ENCODE measurements at regions not wholly inside any gene's neighbourhood (a gene's known extent, or its start where the extent isn't known, plus 50 kb on each side); places are given as distances from the start of the nearest gene placed in this dataset.

GRCh38 chr3:127077068-127077467 is 94.2 kb downstream of the PLXNA1 start:
- TF ChIP-seq, protein P1, sequence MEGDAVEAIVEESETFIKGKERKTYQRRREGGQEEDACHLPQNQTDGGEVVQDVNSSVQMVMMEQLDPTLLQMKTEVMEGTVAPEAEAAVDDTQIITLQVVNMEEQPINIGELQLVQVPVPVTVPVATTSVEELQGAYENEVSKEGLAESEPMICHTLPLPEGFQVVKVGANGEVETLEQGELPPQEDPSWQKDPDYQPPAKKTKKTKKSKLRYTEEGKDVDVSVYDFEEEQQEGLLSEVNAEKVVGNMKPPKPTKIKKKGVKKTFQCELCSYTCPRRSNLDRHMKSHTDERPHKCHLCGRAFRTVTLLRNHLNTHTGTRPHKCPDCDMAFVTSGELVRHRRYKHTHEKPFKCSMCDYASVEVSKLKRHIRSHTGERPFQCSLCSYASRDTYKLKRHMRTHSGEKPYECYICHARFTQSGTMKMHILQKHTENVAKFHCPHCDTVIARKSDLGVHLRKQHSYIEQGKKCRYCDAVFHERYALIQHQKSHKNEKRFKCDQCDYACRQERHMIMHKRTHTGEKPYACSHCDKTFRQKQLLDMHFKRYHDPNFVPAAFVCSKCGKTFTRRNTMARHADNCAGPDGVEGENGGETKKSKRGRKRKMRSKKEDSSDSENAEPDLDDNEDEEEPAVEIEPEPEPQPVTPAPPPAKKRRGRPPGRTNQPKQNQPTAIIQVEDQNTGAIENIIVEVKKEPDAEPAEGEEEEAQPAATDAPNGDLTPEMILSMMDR (IDR thresholded peaks at IDR 0.05; ENCODE audit: extremely low read depth in 1 of 2, insufficient read depth in 1 of 2, low read depth in 1 of 2, low read length in 2 of 2), result no peak
- TF ChIP-seq POLR2A (IDR thresholded peaks at IDR 0.05; ENCODE audit: low read depth, low read length) (no peak), EZH2 (IDR thresholded peaks at IDR 0.05; ENCODE audit: borderline replicate concordance, low read depth, low read length, severe bottlenecking) (no peak)
